ENCODE measurements at regions not wholly inside any gene's neighbourhood (a gene's known extent, or its start where the extent isn't known, plus 50 kb on each side); places are given as distances from the start of the nearest gene placed in this dataset.
"Not testable (repeated sequence)": the region's sequence is repeated elsewhere in the genome, so short reads cannot be mapped to it uniquely, and the experiment has no call there.

GRCh38 chr1:146729642-146730344 lies 208.3 kb upstream of the NBPF12 start:
- H3K4me3 ChIP-seq (ENCODE audit: control extremely low read depth in 1 of 5, extremely low read depth in 1 of 5, insufficient read depth in 1 of 5, low read depth in 2 of 5, low read length in 4 of 5); H3K27me3 Mint-ChIP-seq; CTCF ChIA-PET; H3K4me1 Mint-ChIP-seq; H2AFZ ChIP-seq (ENCODE audit: insufficient read depth, low read depth, low read length, poor library complexity, severe bottlenecking); intact Hi-C loops (cut with micrococcal nuclease); H3K4me3 Mint-ChIP-seq; H3K4me1 ChIP-seq (ENCODE audit: control insufficient read depth in 2 of 2, insufficient read depth in 2 of 2, low read length in 2 of 2); H3K9me3 ChIP-seq (ENCODE audit: control extremely low read depth in 1 of 3, control insufficient read depth in 2 of 3, insufficient read depth in 1 of 3, low read length in 2 of 3); ATAC-seq (ENCODE audit: low read depth); H3K27ac Mint-ChIP-seq; H3K4me2 ChIP-seq (replicated peaks; ENCODE audit: low read depth, low read length, poor library complexity, severe bottlenecking); H3K27me3 ChIP-seq (replicated peaks in 1 of 4; ENCODE audit: control extremely low read depth in 1 of 4, control insufficient read depth in 3 of 4, insufficient read depth in 4 of 4, low read length in 3 of 4); H3K36me3 ChIP-seq (replicated peaks in 1 of 2; ENCODE audit: control extremely low read depth in 1 of 2, control insufficient read depth in 1 of 2, extremely low read depth in 1 of 2, insufficient read depth in 2 of 2, low read length in 1 of 2); POLR2A ChIA-PET; H3K27ac ChIP-seq (ENCODE audit: low read length in 2 of 2); H3K9me3 Mint-ChIP-seq (ENCODE audit: insufficient read depth); H4K20me1 ChIP-seq (ENCODE audit: control insufficient read depth, insufficient read depth, low read length, poor library complexity, severe bottlenecking); H3K79me2 ChIP-seq (ENCODE audit: control insufficient read depth, insufficient read depth, low read length); H3K9ac ChIP-seq (ENCODE audit: low read length); DNase-seq: not testable (repeated sequence)
- WGBS (ENCODE audit: insufficient coverage): no CpG with 5 or more reads among the region's 9 CpGs

GRCh38 chr1:146715054-146715453 lies 223.1 kb upstream of the NBPF12 start:
- H3K4me1 ChIP-seq (ENCODE audit: control insufficient read depth in 2 of 2, insufficient read depth in 2 of 2, low read length in 2 of 2); H3K4me3 Mint-ChIP-seq; H4K20me1 ChIP-seq (ENCODE audit: control insufficient read depth, insufficient read depth, low read length, poor library complexity, severe bottlenecking); H3K9me3 Mint-ChIP-seq (ENCODE audit: insufficient read depth); H3K27ac Mint-ChIP-seq; H3K9me3 ChIP-seq (ENCODE audit: control extremely low read depth in 1 of 3, control insufficient read depth in 2 of 3, insufficient read depth in 1 of 3, low read length in 2 of 3); POLR2A ChIA-PET; H3K4me1 Mint-ChIP-seq; ATAC-seq (ENCODE audit: low read depth); intact Hi-C loops (cut with micrococcal nuclease); H3K4me3 ChIP-seq (ENCODE audit: control extremely low read depth in 1 of 5, extremely low read depth in 1 of 5, insufficient read depth in 1 of 5, low read depth in 2 of 5, low read length in 4 of 5); H3K36me3 ChIP-seq (replicated peaks in 1 of 2; ENCODE audit: control extremely low read depth in 1 of 2, control insufficient read depth in 1 of 2, extremely low read depth in 1 of 2, insufficient read depth in 2 of 2, low read length in 1 of 2); DNase-seq; H3K27ac ChIP-seq (ENCODE audit: low read length in 2 of 2); H3K4me2 ChIP-seq (replicated peaks; ENCODE audit: low read depth, low read length, poor library complexity, severe bottlenecking); CTCF ChIA-PET; H2AFZ ChIP-seq (ENCODE audit: insufficient read depth, low read depth, low read length, poor library complexity, severe bottlenecking); H3K79me2 ChIP-seq (ENCODE audit: control insufficient read depth, insufficient read depth, low read length); H3K27me3 Mint-ChIP-seq; H3K27me3 ChIP-seq (replicated peaks in 1 of 4; ENCODE audit: control extremely low read depth in 1 of 4, control insufficient read depth in 3 of 4, insufficient read depth in 4 of 4, low read length in 3 of 4); H3K9ac ChIP-seq (ENCODE audit: low read length): not testable (repeated sequence)
- no CpG with 5 or more reads among the region's 1 CpG for WGBS (ENCODE audit: insufficient coverage)

GRCh38 chr1:146710838-146711521 lies 227.1 kb upstream of the NBPF12 start:
- H3K9me3 Mint-ChIP-seq (ENCODE audit: insufficient read depth); H3K27me3 ChIP-seq (replicated peaks in 1 of 4; ENCODE audit: control extremely low read depth in 1 of 4, control insufficient read depth in 3 of 4, insufficient read depth in 4 of 4, low read length in 3 of 4); H3K4me3 Mint-ChIP-seq; H3K4me2 ChIP-seq (replicated peaks; ENCODE audit: low read depth, low read length, poor library complexity, severe bottlenecking); H2AFZ ChIP-seq (ENCODE audit: insufficient read depth, low read depth, low read length, poor library complexity, severe bottlenecking); H3K9ac ChIP-seq (ENCODE audit: low read length); CTCF ChIA-PET; H3K27ac Mint-ChIP-seq; intact Hi-C loops (cut with micrococcal nuclease); H3K27me3 Mint-ChIP-seq; H3K36me3 ChIP-seq (replicated peaks in 1 of 2; ENCODE audit: control extremely low read depth in 1 of 2, control insufficient read depth in 1 of 2, extremely low read depth in 1 of 2, insufficient read depth in 2 of 2, low read length in 1 of 2); H3K4me3 ChIP-seq (ENCODE audit: control extremely low read depth in 1 of 5, extremely low read depth in 1 of 5, insufficient read depth in 1 of 5, low read depth in 2 of 5, low read length in 4 of 5); DNase-seq; ATAC-seq (ENCODE audit: low read depth); H3K27ac ChIP-seq (ENCODE audit: low read length in 2 of 2); H3K79me2 ChIP-seq (ENCODE audit: control insufficient read depth, insufficient read depth, low read length); H3K4me1 Mint-ChIP-seq; H3K9me3 ChIP-seq (ENCODE audit: control extremely low read depth in 1 of 3, control insufficient read depth in 2 of 3, insufficient read depth in 1 of 3, low read length in 2 of 3); H3K4me1 ChIP-seq (ENCODE audit: control insufficient read depth in 2 of 2, insufficient read depth in 2 of 2, low read length in 2 of 2); POLR2A ChIA-PET; H4K20me1 ChIP-seq (ENCODE audit: control insufficient read depth, insufficient read depth, low read length, poor library complexity, severe bottlenecking): not testable (repeated sequence)
- no CpG with 5 or more reads among the region's 5 CpGs for WGBS (ENCODE audit: insufficient coverage)

- H3K4me1 Mint-ChIP-seq; H3K36me3 ChIP-seq (replicated peaks in 1 of 2; ENCODE audit: control extremely low read depth in 1 of 2, control insufficient read depth in 1 of 2, extremely low read depth in 1 of 2, insufficient read depth in 2 of 2, low read length in 1 of 2); H3K27me3 Mint-ChIP-seq; H3K27me3 ChIP-seq (replicated peaks in 1 of 4; ENCODE audit: control extremely low read depth in 1 of 4, control insufficient read depth in 3 of 4, insufficient read depth in 4 of 4, low read length in 3 of 4); ATAC-seq (ENCODE audit: low read depth); H3K9me3 ChIP-seq (ENCODE audit: control extremely low read depth in 1 of 3, control insufficient read depth in 2 of 3, insufficient read depth in 1 of 3, low read length in 2 of 3); H3K9ac ChIP-seq (ENCODE audit: low read length); H3K79me2 ChIP-seq (ENCODE audit: control insufficient read depth, insufficient read depth, low read length); intact Hi-C loops (cut with micrococcal nuclease); H3K4me1 ChIP-seq (ENCODE audit: control insufficient read depth in 2 of 2, insufficient read depth in 2 of 2, low read length in 2 of 2); H3K4me3 Mint-ChIP-seq; H2AFZ ChIP-seq (ENCODE audit: insufficient read depth, low read depth, low read length, poor library complexity, severe bottlenecking); DNase-seq; POLR2A ChIA-PET; CTCF ChIA-PET; H3K27ac ChIP-seq (ENCODE audit: low read length in 2 of 2); H4K20me1 ChIP-seq (ENCODE audit: control insufficient read depth, insufficient read depth, low read length, poor library complexity, severe bottlenecking); H3K27ac Mint-ChIP-seq; H3K9me3 Mint-ChIP-seq (ENCODE audit: insufficient read depth); H3K4me3 ChIP-seq (ENCODE audit: control extremely low read depth in 1 of 5, extremely low read depth in 1 of 5, insufficient read depth in 1 of 5, low read depth in 2 of 5, low read length in 4 of 5); H3K4me2 ChIP-seq (replicated peaks; ENCODE audit: low read depth, low read length, poor library complexity, severe bottlenecking): not testable (repeated sequence)
- WGBS (ENCODE audit: insufficient coverage): no CpG with 5 or more reads among the region's 1 CpG
Measured at GRCh38 chr1:146709302-146709701, 228.8 kb upstream of the NBPF12 start.

Data from B cell (primary cell).